C4-2B (cell line): ENCODE measurements at regions not wholly inside any gene's neighbourhood (a gene's known extent, or its start where the extent isn't known, plus 50 kb on each side); places are given as distances from the start of the nearest gene placed in this dataset.

Source experiments
- ZFX ChIP-seq: fragments of 450-650 bp; IDR thresholded peaks from 2 replicates; pipeline ENCODE4 v1.6.1; 2017
- TF ChIP-seq, protein P1 (sequence below): fragments of 450-650 bp; conservative IDR thresholded peaks from 2 replicates; pipeline ENCODE4 v1.5.1; 2017; ENCODE audit warnings: mild to moderate bottlenecking

- TF ChIP-seq, protein P1, sequence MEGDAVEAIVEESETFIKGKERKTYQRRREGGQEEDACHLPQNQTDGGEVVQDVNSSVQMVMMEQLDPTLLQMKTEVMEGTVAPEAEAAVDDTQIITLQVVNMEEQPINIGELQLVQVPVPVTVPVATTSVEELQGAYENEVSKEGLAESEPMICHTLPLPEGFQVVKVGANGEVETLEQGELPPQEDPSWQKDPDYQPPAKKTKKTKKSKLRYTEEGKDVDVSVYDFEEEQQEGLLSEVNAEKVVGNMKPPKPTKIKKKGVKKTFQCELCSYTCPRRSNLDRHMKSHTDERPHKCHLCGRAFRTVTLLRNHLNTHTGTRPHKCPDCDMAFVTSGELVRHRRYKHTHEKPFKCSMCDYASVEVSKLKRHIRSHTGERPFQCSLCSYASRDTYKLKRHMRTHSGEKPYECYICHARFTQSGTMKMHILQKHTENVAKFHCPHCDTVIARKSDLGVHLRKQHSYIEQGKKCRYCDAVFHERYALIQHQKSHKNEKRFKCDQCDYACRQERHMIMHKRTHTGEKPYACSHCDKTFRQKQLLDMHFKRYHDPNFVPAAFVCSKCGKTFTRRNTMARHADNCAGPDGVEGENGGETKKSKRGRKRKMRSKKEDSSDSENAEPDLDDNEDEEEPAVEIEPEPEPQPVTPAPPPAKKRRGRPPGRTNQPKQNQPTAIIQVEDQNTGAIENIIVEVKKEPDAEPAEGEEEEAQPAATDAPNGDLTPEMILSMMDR = no peak
- TF ChIP-seq ZFX = no peak
Measured at GRCh38 chr1:118558933-118559332, 373.9 kb upstream of the SPAG17 start.
